ENCODE measurements at regions not wholly inside any gene's neighbourhood (a gene's known extent, or its start where the extent isn't known, plus 50 kb on each side); places are given as distances from the start of the nearest gene placed in this dataset.
"Not testable (repeated sequence)": the region's sequence is repeated elsewhere in the genome, so short reads cannot be mapped to it uniquely, and the experiment has no call there.

DNA sequence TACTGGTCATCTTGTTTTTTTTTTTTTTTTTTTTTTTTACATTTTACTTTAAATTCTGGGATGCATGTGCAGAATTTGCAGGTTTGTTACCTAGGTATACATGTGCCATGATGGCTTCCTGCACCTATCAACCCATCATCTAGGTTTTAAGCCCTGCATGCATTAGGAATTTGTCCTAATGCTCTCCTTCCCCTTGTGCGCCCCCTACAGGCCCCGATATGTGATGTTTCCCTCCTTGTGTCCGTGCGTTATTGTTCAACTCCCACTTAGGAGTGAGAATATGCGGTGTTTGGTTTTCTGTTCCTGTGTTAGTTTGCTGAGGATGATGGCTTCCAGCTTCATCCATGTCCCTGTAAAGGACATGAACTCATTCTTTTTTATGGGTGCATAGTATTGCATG is 249.6 kb upstream of the SLC16A7 start:
- not testable (repeated sequence) for H3K4me1 ChIP-seq (ENCODE audit: control insufficient read depth in 2 of 2, insufficient read depth in 2 of 2, low read length in 2 of 2); H3K36me3 ChIP-seq (ENCODE audit: control insufficient read depth in 2 of 2, insufficient read depth in 2 of 2, low read length in 1 of 2); H3K27me3 ChIP-seq (ENCODE audit: control insufficient read depth in 2 of 2, insufficient read depth in 1 of 2, low read length in 1 of 2); H3K9me3 ChIP-seq (ENCODE audit: control insufficient read depth in 2 of 2, insufficient read depth in 1 of 2, low read length in 1 of 2); H3K4me3 ChIP-seq (ENCODE audit: low read length in 2 of 2); DNase-seq (ENCODE audit: low read depth in 6 of 9, low spot score in 9 of 9); H3K27ac ChIP-seq (ENCODE audit: low read depth in 1 of 2, low read length in 1 of 2)
- 62% methylated on average over 5 of the region's 5 CpGs for WGBS

DNA sequence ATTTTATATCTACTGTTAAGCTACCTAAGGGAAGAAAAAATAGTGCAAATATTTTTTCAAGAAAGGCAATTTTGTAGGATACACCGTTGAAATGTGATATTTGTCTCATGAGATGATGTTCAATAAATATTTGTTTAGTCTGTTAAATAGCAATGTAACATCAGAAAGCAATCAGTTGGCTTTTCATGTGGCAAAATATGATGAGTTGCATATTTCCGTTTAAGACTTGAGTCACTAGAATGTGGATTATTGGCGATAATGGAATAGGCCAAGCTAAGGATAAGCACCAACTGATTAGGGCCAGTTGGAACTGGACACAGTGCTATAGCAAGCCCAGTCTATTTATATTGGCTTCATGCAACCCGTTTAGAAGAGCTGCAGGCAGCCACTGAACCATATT is 250.4 kb upstream of the SLC16A7 start:
- H3K4me1 ChIP-seq (ENCODE audit: control insufficient read depth in 2 of 2, insufficient read depth in 2 of 2, low read length in 2 of 2): no peaks in the 10 kb centered on the region
- H3K36me3 ChIP-seq (ENCODE audit: control insufficient read depth in 2 of 2, insufficient read depth in 2 of 2, low read length in 1 of 2): no peaks in the 10 kb centered on the region
- H3K27ac ChIP-seq (ENCODE audit: low read depth in 1 of 2, low read length in 1 of 2): no peak overlapping the region
- H3K4me3 ChIP-seq (ENCODE audit: low read length in 2 of 2): no peak overlapping the region
- no peaks in the 10 kb centered on the region for H3K9me3 ChIP-seq (ENCODE audit: control insufficient read depth in 2 of 2, insufficient read depth in 1 of 2, low read length in 1 of 2)
- 93% methylated on average over 4 of the region's 4 CpGs for WGBS
- no peak for DNase-seq (ENCODE audit: low read depth in 6 of 9, low spot score in 9 of 9)
- H3K27me3 ChIP-seq (ENCODE audit: control insufficient read depth in 2 of 2, insufficient read depth in 1 of 2, low read length in 1 of 2): no peaks in the 10 kb centered on the region

DNA sequence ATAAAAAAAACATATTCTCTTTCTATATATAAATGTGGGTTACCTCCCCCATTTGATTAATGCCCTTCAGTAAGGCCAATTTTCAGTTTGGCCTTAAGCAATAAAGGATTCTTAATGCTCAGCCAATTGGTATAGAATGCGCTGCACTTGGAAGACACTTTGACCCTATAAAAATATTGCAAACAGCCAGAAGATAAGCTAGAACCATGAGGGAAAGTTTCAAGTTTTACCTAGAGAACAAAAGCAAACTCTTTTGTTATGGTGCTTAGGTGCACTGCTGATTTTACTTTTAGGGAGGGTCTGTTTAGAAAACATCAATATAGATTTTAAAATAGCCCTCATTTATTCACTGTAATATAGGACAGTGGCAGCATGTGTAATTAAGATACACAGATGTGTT is 251.6 kb upstream of the SLC16A7 start:
- no peak for DNase-seq (ENCODE audit: low read depth in 6 of 9, low spot score in 9 of 9)
- no peaks in the 10 kb centered on the region for H3K36me3 ChIP-seq (ENCODE audit: control insufficient read depth in 2 of 2, insufficient read depth in 2 of 2, low read length in 1 of 2)
- H3K27ac ChIP-seq (ENCODE audit: low read depth in 1 of 2, low read length in 1 of 2): no peak overlapping the region
- H3K9me3 ChIP-seq (ENCODE audit: control insufficient read depth in 2 of 2, insufficient read depth in 1 of 2, low read length in 1 of 2): no peaks in the 10 kb centered on the region
- no peaks in the 10 kb centered on the region for H3K4me1 ChIP-seq (ENCODE audit: control insufficient read depth in 2 of 2, insufficient read depth in 2 of 2, low read length in 2 of 2)
- H3K4me3 ChIP-seq (ENCODE audit: low read length in 2 of 2): no peak overlapping the region
- WGBS: 0% methylated on average over 1 of the region's 1 CpG
- H3K27me3 ChIP-seq (ENCODE audit: control insufficient read depth in 2 of 2, insufficient read depth in 1 of 2, low read length in 1 of 2): no peaks in the 10 kb centered on the region

DNA sequence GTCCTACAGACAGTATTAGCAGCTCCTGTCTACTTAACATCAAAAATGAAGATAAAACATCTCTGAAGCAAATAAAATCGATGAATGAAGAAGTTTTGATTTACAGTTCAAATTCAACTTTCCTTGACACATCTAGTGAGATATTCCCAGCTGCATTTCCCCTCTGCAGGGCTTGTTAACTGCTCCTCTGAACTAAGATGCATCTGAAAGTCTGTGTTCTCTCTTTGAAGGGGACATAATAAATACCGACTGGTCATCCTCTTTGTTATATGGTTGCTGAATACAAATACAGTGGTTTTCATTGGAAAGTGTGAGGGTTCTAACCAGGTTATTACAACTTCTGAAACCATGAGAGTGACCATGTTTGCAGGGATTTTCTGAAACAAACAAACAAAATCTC is 266.4 kb upstream of the SLC16A7 start:
- H3K9me3 ChIP-seq (ENCODE audit: control insufficient read depth in 2 of 2, insufficient read depth in 1 of 2, low read length in 1 of 2): no peaks in the 10 kb centered on the region
- no peaks in the 10 kb centered on the region for H3K27me3 ChIP-seq (ENCODE audit: control insufficient read depth in 2 of 2, insufficient read depth in 1 of 2, low read length in 1 of 2)
- no peak for DNase-seq (ENCODE audit: low read depth in 6 of 9, low spot score in 9 of 9)
- H3K36me3 ChIP-seq (ENCODE audit: control insufficient read depth in 2 of 2, insufficient read depth in 2 of 2, low read length in 1 of 2): no peaks in the 10 kb centered on the region
- no peaks in the 10 kb centered on the region for H3K4me1 ChIP-seq (ENCODE audit: control insufficient read depth in 2 of 2, insufficient read depth in 2 of 2, low read length in 2 of 2)
- H3K4me3 ChIP-seq (ENCODE audit: low read length in 2 of 2): no peak overlapping the region
- H3K27ac ChIP-seq (ENCODE audit: low read depth in 1 of 2, low read length in 1 of 2): no peak overlapping the region
- WGBS: 88% methylated on average over 2 of the region's 2 CpGs

DNA sequence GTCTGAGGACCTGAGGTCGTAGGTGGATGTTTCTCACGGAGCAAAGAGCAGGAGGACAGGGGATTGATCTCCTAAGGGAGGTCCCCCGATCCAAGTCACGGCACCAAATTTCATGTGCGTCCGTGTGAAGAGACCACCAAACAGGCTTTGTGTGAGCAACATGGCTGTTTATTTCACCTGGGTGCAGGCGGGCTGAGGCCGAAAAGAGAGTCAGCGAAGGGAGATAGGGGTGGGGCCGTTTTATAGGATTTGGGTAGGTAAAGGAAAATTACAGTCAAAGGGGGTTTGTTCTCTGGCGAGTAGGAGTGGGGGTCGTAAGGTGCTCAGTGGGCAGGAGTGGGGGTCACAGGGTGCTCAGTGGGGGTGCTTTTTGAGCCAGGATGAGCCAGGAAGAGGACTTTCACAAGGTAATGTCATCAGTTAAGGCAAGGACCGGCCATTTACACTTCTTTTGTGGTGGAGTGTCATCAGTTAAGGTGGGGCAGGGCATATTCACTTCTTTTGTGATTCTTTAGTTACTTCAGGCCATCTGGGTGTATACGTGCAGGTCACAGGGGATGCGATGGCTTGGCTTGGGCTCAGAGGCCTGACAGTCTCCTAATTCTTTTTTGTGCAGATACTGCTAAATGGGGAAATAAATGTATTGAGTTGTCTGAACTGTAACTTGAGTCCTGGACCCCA is 267.3 kb upstream of the SLC16A7 start:
- H3K27me3 ChIP-seq (ENCODE audit: control insufficient read depth in 2 of 2, insufficient read depth in 1 of 2, low read length in 1 of 2); H3K4me1 ChIP-seq (ENCODE audit: control insufficient read depth in 2 of 2, insufficient read depth in 2 of 2, low read length in 2 of 2); H3K36me3 ChIP-seq (ENCODE audit: control insufficient read depth in 2 of 2, insufficient read depth in 2 of 2, low read length in 1 of 2); H3K4me3 ChIP-seq (ENCODE audit: low read length in 2 of 2); DNase-seq (ENCODE audit: low read depth in 6 of 9, low spot score in 9 of 9); H3K27ac ChIP-seq (ENCODE audit: low read depth in 1 of 2, low read length in 1 of 2); H3K9me3 ChIP-seq (ENCODE audit: control insufficient read depth in 2 of 2, insufficient read depth in 1 of 2, low read length in 1 of 2): not testable (repeated sequence)
- WGBS: 72% methylated on average over 15 of the region's 15 CpGs

DNA sequence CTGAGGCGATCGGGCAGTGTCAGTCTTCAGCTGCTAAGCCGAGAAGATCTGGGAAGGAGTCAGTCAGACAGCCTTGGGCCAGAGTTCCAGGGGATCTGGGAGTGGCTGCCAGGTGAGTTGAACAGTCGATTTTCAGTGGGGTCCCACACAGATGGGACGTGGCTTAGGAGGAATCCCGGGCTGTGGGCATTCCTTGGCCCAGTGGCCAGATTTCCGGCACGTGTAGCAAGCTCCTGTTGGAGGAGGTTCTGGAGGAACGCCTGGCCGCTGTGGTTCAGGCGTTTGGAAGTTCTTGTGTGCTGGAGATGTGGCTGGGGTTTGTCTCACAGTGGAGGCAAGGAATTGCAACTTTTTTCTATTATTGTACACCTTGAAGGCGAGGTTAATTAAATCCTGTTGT is 269.4 kb upstream of the SLC16A7 start:
- DNase-seq (ENCODE audit: low read depth in 6 of 9, low spot score in 9 of 9); H3K27ac ChIP-seq (ENCODE audit: low read depth in 1 of 2, low read length in 1 of 2); H3K36me3 ChIP-seq (ENCODE audit: control insufficient read depth in 2 of 2, insufficient read depth in 2 of 2, low read length in 1 of 2); H3K4me1 ChIP-seq (ENCODE audit: control insufficient read depth in 2 of 2, insufficient read depth in 2 of 2, low read length in 2 of 2); H3K27me3 ChIP-seq (ENCODE audit: control insufficient read depth in 2 of 2, insufficient read depth in 1 of 2, low read length in 1 of 2); H3K4me3 ChIP-seq (ENCODE audit: low read length in 2 of 2); H3K9me3 ChIP-seq (ENCODE audit: control insufficient read depth in 2 of 2, insufficient read depth in 1 of 2, low read length in 1 of 2): not testable (repeated sequence)
- WGBS: 87% methylated on average over 12 of the region's 12 CpGs

DNA sequence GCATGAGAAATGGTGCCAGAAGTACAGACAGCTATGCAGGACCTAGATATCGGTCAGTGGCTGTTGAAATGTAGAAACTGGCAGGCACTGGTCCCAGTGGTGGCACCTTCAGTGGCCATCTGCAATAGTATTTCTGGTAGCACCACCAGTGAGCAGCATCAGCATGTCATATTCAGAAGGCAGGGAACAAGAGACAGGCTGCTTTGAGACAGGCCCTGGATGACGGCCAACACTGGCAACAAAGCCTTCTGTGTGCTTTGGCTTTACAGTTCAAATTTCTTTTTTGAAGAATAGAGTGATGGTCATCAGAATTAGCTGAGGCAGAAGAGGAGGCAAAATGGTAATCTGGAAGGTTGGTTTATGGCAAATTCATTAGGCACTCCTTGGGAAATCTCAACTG is 273.4 kb upstream of the SLC16A7 start:
- no peaks in the 10 kb centered on the region for H3K4me1 ChIP-seq (ENCODE audit: control insufficient read depth in 2 of 2, insufficient read depth in 2 of 2, low read length in 2 of 2)
- H3K36me3 ChIP-seq (ENCODE audit: control insufficient read depth in 2 of 2, insufficient read depth in 2 of 2, low read length in 1 of 2): no peaks in the 10 kb centered on the region
- no peak overlapping the region for H3K27ac ChIP-seq (ENCODE audit: low read depth in 1 of 2, low read length in 1 of 2)
- H3K27me3 ChIP-seq (ENCODE audit: control insufficient read depth in 2 of 2, insufficient read depth in 1 of 2, low read length in 1 of 2): no peaks in the 10 kb centered on the region
- WGBS: 94% methylated on average over 2 of the region's 2 CpGs
- DNase-seq (ENCODE audit: low read depth in 6 of 9, low spot score in 9 of 9): no peak
- H3K4me3 ChIP-seq (ENCODE audit: low read length in 2 of 2): no peak overlapping the region
- H3K9me3 ChIP-seq (ENCODE audit: control insufficient read depth in 2 of 2, insufficient read depth in 1 of 2, low read length in 1 of 2): peaks cover 0 to 3% of the 10 kb centered on the region in 2 donors

DNA sequence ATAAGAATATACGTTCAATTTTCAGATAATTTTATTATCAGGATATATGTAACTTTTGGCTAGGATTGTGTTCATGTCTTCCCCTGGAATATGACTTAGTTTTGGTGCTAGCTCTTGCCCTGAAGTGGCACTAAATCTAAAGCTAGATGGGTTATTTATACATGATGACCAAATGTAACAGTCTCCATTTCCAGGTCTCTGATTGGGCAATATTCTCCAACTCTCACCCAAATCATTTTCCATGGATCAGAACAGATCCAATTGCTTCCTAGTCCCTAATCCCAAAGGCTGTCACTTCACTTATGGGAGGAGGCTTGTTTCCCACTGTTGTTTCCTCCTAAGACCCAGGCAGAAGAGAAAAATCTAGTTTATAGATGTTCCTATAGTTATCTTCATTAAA is 274.6 kb upstream of the SLC16A7 start:
- no peak overlapping the region for H3K27ac ChIP-seq (ENCODE audit: low read depth in 1 of 2, low read length in 1 of 2)
- no peak overlapping the region for H3K4me3 ChIP-seq (ENCODE audit: low read length in 2 of 2)
- no peaks in the 10 kb centered on the region for H3K36me3 ChIP-seq (ENCODE audit: control insufficient read depth in 2 of 2, insufficient read depth in 2 of 2, low read length in 1 of 2)
- no peak for DNase-seq (ENCODE audit: low read depth in 6 of 9, low spot score in 9 of 9)
- peaks cover 0 to 3% of the 10 kb centered on the region in 2 donors for H3K9me3 ChIP-seq (ENCODE audit: control insufficient read depth in 2 of 2, insufficient read depth in 1 of 2, low read length in 1 of 2)
- no peaks in the 10 kb centered on the region for H3K4me1 ChIP-seq (ENCODE audit: control insufficient read depth in 2 of 2, insufficient read depth in 2 of 2, low read length in 2 of 2)
- 96% methylated on average over 1 of the region's 1 CpG for WGBS
- no peaks in the 10 kb centered on the region for H3K27me3 ChIP-seq (ENCODE audit: control insufficient read depth in 2 of 2, insufficient read depth in 1 of 2, low read length in 1 of 2)

DNA sequence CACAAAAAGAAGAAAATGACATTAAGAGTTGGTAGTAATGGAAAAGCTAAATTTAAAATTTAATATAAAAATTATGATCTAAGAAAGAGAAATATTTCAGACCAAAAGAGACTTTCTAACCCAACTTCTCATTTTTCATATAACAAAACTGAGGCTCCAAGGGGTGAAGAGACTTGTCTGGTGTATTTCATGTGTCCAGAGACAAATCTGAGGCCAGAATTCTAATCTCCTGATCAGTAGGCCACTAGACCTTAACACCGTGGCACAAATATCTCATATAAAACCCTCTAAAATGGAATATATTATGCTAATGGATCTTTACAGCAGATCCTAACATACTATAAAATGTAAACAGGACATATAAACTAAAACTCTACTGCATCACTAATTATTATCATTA is 275.7 kb upstream of the SLC16A7 start:
- Histone ChIP-seq H3K4me1 (ENCODE audit: control insufficient read depth in 2 of 2, insufficient read depth in 2 of 2, low read length in 2 of 2) (no peaks in the 10 kb centered on the region), H3K27me3 (ENCODE audit: control insufficient read depth in 2 of 2, insufficient read depth in 1 of 2, low read length in 1 of 2) (no peaks in the 10 kb centered on the region), H3K4me3 (ENCODE audit: low read length in 2 of 2) (no peak overlapping the region), H3K9me3 (ENCODE audit: control insufficient read depth in 2 of 2, insufficient read depth in 1 of 2, low read length in 1 of 2) (peaks cover 0 to 3% of the 10 kb centered on the region in 2 donors), H3K27ac (ENCODE audit: low read depth in 1 of 2, low read length in 1 of 2) (no peak overlapping the region), H3K36me3 (ENCODE audit: control insufficient read depth in 2 of 2, insufficient read depth in 2 of 2, low read length in 1 of 2) (no peaks in the 10 kb centered on the region)
- 100% methylated on average over 1 of the region's 1 CpG for WGBS
- DNase-seq (ENCODE audit: low read depth in 6 of 9, low spot score in 9 of 9): no peak

DNA sequence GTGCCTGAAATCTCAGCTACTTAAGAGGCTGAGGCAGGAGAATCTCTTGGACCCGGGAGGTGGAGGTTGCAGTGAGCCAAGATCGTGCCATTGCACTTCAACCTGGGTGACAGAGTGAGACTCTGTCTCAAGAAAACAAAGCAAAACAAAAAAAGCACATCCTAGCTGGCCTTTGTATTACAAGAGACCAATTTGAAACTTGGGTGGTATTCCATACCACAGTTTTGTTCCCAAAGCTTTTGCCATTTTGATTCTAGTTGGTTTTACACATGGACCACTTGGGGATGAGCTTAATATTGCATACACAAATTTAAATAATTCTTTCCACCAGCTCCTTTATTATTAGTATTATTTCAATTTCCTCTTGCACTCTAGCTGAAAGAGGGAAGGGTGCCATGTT is 276.9 kb upstream of the SLC16A7 start:
- no peak for DNase-seq (ENCODE audit: low read depth in 6 of 9, low spot score in 9 of 9)
- Histone ChIP-seq H3K27me3 (ENCODE audit: control insufficient read depth in 2 of 2, insufficient read depth in 1 of 2, low read length in 1 of 2) (no peaks in the 10 kb centered on the region), H3K36me3 (ENCODE audit: control insufficient read depth in 2 of 2, insufficient read depth in 2 of 2, low read length in 1 of 2) (no peaks in the 10 kb centered on the region), H3K4me1 (ENCODE audit: control insufficient read depth in 2 of 2, insufficient read depth in 2 of 2, low read length in 2 of 2) (no peaks in the 10 kb centered on the region), H3K4me3 (ENCODE audit: low read length in 2 of 2) (no peak overlapping the region), H3K9me3 (ENCODE audit: control insufficient read depth in 2 of 2, insufficient read depth in 1 of 2, low read length in 1 of 2) (peaks cover 0 to 3% of the 10 kb centered on the region in 2 donors), H3K27ac (ENCODE audit: low read depth in 1 of 2, low read length in 1 of 2) (no peak overlapping the region)
- 95% methylated on average over 2 of the region's 2 CpGs for WGBS

All from thymus (tissue), 11 donors.